CD4-positive, alpha-beta T cell treated with Interleukin-2 at 100 ng/mL for 4 hours (primary cell): ENCODE measurements at regions not wholly inside any gene's neighbourhood (a gene's known extent, or its start where the extent isn't known, plus 50 kb on each side); places are given as distances from the start of the nearest gene placed in this dataset.
"Not testable (repeated sequence)": the region's sequence is repeated elsewhere in the genome, so short reads cannot be mapped to it uniquely, and the experiment has no call there.

Source experiments
- DNase-seq: peaks from one replicate; pipeline ENCODE4 v3.0.0-alpha.2; 2020; ENCODE audit warnings: low spot score

- no peak for DNase-seq
Observed at GRCh38 chr10:60517805-60518204, 128.1 kb upstream of the ANK3 start.

DNA sequence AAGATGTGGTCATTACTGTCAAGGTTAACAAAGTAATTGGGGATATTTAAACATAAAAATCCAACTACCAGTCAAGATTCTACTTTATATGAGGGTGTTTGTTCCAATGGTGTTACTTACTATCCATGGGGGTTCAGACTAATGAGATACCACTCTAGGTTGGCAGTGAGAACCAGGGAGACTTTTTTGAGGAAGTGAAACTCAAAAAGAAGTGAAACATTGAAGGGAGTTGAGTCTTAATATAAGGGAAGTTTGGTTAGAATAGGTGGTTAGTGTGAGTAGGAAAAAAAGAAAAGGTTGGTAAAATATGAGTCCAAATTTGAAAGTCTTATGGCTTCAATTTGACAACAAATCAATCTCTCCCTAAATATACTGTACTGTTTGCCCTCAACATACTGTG is 123.6 kb upstream of the ANK3 start:
- no peak for DNase-seq

DNA sequence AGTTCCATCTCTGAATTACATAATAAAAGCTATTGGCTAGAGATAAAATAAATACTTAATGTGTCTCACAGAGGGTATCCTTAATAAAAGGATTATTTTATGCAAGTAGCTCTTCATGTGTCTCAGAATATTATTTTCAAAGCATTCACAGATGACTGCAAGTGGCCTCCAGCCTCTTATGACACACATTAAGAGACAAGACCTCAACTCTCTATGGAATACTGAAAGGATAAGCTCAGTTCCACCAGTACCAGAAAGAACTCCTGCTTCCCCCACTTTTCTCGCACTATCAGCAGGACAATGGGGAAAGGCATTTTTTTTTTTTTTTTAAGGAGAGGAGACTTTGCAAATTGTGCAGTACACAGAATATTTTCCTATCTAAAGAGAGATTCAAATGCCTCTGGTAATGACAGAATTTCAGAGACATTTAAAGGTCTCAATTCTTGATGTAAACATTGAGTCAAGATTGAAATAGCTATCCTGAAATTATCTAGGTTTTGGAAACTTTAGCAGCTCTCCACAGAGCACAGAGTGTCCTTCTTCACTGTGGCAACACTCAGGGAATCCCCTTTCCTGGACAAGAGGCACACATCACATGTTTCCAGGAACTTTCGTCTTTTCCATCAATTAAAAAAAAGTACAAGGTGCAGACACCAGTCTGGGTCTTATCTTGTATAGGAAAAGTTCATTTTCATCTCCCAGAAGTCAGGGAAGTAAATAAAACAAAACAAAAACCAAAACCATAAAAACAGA is 122.0 kb upstream of the ANK3 start:
- no peak for DNase-seq

- no peak for DNase-seq
Observed at GRCh38 chr10:60508831-60509230, 119.2 kb upstream of the ANK3 start.

DNA sequence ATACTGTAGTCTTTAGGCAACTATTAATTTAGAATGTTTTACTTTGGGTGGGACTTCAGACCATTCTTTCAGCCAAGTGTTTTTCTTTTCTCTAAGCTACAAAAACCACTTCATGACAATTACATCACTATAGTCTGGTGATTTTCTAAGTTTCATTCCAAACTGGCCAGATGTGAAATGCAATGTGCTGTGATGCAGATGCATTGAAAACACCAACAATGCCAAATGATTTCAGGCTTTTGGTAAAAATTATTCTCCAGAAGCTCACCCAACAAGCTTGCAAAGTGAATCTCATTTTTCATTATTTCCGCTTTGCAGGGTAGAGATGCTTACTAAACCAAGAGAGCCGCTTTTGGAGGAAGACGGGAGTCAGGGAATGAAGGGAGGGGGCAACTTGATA is 118.4 kb upstream of the ANK3 start:
- no peak for DNase-seq

DNA sequence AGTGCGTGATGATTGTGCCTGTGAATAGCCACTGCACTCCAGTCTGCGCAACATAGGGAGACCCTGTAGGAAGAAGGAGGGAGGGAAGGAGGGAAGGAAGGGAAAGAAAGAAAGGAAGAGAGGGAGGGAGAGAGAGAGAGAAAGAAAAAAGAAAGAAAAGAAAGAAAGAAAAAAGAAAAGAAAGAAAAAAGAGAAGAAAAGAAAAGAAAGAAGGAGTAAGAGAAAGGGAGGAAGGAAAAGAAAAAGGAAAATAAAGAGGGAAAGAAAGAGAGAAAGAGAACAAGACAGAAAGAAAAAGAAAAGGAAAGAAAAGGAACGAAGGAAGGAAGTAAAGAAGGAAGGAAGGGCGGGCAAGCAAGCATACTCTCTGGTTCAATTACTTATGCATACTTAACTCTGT is 112.9 kb upstream of the ANK3 start:
- no peak for DNase-seq

DNA sequence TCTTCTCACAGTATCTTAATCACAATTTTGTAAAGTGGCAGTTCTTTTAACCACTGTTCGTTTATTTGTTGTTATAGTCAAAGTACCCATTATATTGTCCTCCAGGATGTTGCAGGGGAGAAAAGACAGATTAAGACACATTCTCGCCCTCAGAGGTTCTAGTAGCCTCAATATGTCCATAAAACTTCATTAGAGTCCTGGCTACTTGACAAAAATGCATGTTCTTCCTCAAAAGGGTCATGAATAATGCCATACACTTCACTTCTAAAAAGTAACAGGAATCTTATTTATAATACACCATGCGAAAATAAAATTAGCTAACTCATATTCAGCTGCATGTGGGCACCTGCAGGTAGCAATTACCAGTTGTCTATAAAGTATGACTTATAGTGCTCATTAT is 109.3 kb upstream of the ANK3 start:
- DNase-seq: no peak

DNA sequence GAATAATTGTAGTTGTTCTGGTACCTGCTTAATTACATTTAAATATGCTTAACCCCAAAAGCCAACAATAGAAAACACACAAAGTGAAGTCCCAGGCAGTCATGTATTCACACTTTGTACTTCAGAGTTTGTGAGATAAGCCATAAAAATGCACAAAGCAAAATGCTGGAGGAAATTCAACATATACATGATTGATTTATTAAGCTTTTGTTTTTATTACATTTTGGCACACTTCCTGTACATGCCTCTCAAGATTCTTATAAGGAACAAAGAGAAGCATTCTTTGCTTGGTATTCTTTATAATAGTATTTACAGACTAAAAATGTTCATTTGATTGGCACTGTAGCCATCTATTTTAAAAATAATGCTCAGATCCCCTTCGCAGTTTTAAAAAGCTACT is 107.7 kb upstream of the ANK3 start:
- no peak for DNase-seq

GRCh38 chr10:60496181-60496580 is 106.5 kb upstream of the ANK3 start:
- DNase-seq: no peak

- no peak for DNase-seq
Observed at GRCh38 chr10:60495338-60496055, 105.8 kb upstream of the ANK3 start.

GRCh38 chr10:60494774-60495173 is 105.1 kb upstream of the ANK3 start:
- DNase-seq: no peak

GRCh38 chr10:60491162-60491561 is 101.5 kb upstream of the ANK3 start:
- no peak for DNase-seq

GRCh38 chr10:60490013-60490412 is 100.3 kb upstream of the ANK3 start:
- DNase-seq: no peak

GRCh38 chr10:60488111-60488669 is 98.5 kb upstream of the ANK3 start:
- DNase-seq: no peak

- no peak for DNase-seq
Observed at GRCh38 chr10:60487543-60487942, 97.9 kb upstream of the ANK3 start.

DNA sequence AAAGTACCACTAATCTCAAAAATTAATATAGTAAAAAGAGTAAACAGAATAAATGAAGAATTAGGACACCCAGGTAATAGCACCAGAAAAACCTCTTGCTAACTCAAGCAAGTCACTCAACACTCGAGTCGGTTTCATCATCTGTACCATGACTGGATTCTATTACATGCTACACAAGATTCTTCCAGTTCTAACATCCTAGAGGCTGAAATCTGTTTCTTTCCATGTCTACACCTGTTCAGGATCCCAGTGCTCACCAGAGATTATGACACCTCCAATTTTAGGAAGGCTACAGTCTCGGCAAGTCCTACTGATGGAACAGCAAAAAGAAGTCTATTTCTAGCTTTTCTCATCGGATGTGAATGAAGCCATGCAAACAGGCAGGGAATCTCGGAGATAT is 95.3 kb upstream of the ANK3 start:
- no peak for DNase-seq

DNA sequence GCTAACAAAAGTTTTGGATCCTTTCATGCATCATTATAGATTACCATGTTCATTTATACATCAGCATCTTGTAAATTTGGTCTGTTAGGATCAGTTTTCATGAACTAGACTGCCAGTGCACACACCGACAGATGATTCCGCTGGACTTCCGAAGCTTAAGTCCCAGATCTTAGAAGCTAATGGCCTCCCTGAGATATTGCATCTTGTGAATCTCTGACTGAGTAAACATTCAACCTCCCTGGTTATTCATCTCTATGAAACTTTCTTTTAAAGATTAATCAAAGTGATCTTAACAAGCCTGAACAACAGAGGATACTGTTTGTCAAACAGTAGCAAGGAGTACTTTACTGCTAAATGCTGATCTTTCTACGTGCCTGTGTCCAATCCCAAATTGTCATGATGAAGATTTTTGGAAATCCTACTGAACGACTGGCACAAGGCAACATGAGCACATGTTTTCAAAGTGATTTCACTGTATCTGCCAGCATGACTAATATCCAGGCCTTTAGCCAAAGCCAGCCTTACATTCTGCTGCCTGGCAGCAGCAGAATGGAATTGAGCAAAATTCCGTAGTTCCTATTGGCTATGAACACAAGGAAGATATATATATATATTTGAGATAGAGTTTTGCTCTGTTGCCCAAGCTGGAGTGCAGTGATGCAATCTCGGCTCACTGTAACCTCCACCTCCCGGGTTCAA is 91.3 kb upstream of the ANK3 start:
- no peak for DNase-seq

DNA sequence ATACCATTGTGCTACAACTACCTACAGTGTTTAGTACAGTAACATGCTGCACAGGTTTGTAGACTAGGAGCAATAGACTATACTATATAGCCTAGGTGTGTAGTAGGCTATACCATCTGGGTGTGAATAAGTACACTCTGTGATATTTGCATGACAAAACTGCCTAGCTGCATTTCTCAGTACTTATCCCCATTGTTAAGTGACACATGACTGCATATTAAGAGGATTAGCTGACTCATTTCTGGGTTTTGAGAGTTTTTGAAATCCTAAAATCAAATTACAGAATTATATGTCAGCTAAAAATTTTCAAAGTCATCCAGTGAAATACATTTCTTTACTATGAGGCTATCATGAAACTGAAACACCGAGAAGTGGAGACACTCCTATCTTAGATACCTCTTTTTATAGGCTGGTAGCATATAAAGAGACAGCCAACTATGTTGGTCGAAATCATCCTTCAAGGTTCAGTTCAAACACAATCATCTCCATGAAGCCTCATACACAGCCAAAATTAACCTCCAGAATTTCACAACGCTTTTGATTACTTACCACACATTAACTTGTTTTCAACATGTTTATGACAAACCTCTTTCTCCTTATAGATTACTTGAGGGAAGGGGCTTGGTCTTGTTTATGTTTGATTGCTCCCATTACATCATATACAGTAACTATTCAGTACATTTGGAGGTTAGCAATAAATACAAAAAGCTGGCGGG is 89.8 kb upstream of the ANK3 start:
- DNase-seq: no peak

- DNase-seq: no peak
Observed at GRCh38 chr10:60476451-60476850, 86.8 kb upstream of the ANK3 start.

- no peak for DNase-seq
Observed at GRCh38 chr10:60473557-60473956, 83.9 kb upstream of the ANK3 start.

DNA sequence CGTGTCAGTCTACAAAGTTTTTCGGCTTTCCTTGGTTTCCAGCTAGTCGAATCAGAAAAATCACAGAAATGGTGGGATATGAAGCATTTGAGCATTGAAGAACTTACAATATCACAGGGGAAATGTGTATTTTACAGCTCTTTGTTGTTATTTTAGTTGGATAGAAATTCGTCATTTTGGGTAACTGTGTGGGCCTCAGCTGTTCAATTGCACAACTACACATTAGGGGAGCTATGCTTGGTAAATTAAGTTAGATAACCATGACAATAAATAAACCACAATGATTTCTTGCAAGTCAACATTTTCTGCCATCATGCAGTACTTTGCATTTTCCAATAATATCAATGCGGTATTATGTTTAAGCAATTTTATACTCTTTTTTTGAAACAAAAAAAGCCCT is 80.4 kb upstream of the ANK3 start:
- no peak for DNase-seq

- DNase-seq: not testable (repeated sequence)
Observed at GRCh38 chr10:60469147-60469546, 79.5 kb upstream of the ANK3 start.
